DND-41 (cell line): ENCODE measurements at regions not wholly inside any gene's neighbourhood (a gene's known extent, or its start where the extent isn't known, plus 50 kb on each side); places are given as distances from the start of the nearest gene placed in this dataset.

Experiments used
- CTCF ChIP-seq: IDR thresholded peaks from 2 replicates; pipeline ENCODE4 v1.5.1; 2012; ENCODE audit warnings: borderline replicate concordance, low read length, moderate library complexity, mild to moderate bottlenecking; ENCODE audit not compliant: poor library complexity, severe bottlenecking; ENCODE audit errors: extremely low read depth
- EZH2 ChIP-seq: IDR thresholded peaks from 3 replicates; pipeline ENCODE4 v1.6.1; 2012; ENCODE audit warnings: borderline replicate concordance, low read depth, mild to moderate bottlenecking, moderate library complexity, low read length, inconsistent platforms; ENCODE audit not compliant: severe bottlenecking

- TF ChIP-seq CTCF (no peak), EZH2 (no peak)
Observed at GRCh38 chr5:71932131-71932654, 175.1 kb upstream of the MAP1B start.
